ENCODE measurements at regions not wholly inside any gene's neighbourhood (a gene's known extent, or its start where the extent isn't known, plus 50 kb on each side); places are given as distances from the start of the nearest gene placed in this dataset.

DNA sequence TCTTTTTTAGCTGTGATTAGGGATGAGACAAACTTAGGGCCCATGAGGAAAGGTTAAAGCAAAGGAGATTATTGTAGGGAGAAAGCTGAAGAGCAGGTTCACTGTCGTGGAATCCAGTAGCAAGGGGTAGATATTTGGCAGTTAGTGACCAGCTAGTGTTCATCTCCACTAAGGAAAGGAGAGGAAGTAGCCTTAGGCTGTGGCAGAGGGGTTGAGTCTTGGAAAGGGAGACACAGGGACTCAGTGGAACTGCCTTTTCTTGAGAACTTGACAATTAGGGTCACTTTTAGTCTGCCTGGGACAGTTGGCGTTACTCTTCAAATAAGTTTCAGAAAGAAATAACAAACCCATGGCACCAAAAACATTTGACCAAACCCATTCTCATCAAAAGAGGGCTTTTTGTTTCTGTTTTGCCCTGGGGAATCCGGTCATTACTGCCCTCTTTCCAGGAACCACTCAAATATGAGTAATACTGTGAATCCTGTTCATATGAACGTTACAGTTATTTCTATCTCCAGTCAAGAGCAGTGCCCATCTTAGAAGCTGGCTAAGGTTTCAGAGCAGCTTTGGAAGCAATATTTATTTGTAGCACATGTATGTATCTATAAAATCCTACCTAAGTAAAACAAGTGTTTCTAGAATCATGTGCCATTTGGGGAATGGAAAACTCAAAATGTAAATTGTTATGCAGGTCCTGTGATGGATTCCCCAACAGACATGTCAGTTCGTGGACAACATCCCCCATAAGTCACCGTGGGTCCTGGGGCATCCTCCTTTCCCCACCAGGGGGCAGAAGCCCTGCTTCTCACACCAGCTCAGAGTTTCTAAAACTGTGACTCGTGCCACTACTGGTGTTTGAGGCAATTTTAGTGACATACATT is 77.3 kb upstream of the PHLPP1 start:
- H3K4me3 ChIP-seq (ENCODE audit: low read depth, low read length) = no peak overlapping the region
- DNase-seq (ENCODE audit: low read depth) = peak; percentile 79
- TF ChIP-seq, protein P1, sequence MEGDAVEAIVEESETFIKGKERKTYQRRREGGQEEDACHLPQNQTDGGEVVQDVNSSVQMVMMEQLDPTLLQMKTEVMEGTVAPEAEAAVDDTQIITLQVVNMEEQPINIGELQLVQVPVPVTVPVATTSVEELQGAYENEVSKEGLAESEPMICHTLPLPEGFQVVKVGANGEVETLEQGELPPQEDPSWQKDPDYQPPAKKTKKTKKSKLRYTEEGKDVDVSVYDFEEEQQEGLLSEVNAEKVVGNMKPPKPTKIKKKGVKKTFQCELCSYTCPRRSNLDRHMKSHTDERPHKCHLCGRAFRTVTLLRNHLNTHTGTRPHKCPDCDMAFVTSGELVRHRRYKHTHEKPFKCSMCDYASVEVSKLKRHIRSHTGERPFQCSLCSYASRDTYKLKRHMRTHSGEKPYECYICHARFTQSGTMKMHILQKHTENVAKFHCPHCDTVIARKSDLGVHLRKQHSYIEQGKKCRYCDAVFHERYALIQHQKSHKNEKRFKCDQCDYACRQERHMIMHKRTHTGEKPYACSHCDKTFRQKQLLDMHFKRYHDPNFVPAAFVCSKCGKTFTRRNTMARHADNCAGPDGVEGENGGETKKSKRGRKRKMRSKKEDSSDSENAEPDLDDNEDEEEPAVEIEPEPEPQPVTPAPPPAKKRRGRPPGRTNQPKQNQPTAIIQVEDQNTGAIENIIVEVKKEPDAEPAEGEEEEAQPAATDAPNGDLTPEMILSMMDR (IDR thresholded peaks at IDR 0.05; ENCODE audit: insufficient read depth, low read depth, low read length, missing control alignments) = peak; percentile 77

DNA sequence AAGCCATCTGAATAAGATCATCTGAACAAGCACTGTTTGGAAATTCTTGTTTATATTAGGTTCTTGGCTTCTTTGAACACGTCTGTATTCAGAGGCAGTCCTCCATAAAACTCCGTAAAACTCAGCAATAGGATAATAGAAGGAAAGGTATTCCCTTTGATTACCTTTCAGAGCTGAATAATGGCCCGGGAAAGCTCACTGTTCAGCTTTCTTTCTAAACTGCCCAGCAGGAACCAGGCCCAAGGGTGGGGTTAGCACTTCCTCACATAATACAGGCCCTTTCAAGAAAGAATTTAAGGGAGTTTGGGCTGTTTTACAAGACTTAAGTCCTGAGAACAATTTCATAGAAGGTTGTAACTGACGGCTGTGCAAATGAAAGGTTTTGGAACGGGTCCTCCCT is 72.2 kb upstream of the PHLPP1 start:
- TF ChIP-seq, protein P1 (IDR thresholded peaks at IDR 0.05; ENCODE audit: insufficient read depth, low read depth, low read length, missing control alignments) = no peak
- no peak overlapping the region for H3K4me3 ChIP-seq (ENCODE audit: low read depth, low read length)
- no peak for DNase-seq (ENCODE audit: low read depth)

DNA sequence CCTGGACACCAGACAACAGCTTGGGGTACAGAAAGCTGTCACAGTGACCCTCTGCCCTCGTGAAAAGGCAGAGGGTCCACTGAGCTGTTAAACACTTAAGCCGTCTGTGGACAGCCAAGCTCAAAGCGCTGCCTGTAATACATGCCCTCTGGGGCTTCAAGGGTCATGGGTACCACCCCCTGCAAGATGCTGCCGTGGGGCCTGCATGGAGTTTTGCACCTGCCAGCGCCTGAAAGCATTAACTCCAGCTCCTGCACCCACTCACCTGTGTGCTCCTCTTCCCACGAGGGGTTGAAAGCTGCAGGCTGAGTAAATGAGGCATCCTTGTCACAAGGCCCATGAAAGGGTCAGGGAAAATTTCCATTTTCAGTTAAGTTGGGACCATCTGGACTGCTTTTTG is 70.6 kb upstream of the PHLPP1 start:
- TF ChIP-seq, protein P1 (IDR thresholded peaks at IDR 0.05; ENCODE audit: insufficient read depth, low read depth, low read length, missing control alignments) = no peak
- DNase-seq (ENCODE audit: low read depth) = no peak
- H3K4me3 ChIP-seq (ENCODE audit: low read depth, low read length) = no peak overlapping the region

DNA sequence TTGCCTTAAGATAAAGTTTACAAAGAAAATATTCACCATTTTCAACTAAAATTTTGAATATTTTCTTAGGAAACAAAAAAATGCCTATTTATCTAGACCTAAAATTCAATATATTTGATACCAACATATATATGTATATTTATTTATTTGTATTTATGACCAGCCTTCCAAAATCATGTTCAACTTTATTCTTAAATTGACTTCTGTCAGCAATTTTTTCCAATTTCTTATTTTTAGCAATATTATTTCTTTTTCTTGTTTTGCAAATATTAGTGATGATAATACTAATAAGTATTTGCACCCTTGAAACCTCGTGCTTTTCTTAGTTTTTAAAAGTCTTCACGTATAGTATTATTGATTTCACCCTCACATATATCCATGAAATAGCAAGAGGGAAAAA is 68.2 kb upstream of the PHLPP1 start:
- H3K4me3 ChIP-seq (ENCODE audit: low read depth, low read length) = no peak overlapping the region
- TF ChIP-seq, protein P1 (IDR thresholded peaks at IDR 0.05; ENCODE audit: insufficient read depth, low read depth, low read length, missing control alignments) = no peak
- DNase-seq (ENCODE audit: low read depth) = no peak

DNA sequence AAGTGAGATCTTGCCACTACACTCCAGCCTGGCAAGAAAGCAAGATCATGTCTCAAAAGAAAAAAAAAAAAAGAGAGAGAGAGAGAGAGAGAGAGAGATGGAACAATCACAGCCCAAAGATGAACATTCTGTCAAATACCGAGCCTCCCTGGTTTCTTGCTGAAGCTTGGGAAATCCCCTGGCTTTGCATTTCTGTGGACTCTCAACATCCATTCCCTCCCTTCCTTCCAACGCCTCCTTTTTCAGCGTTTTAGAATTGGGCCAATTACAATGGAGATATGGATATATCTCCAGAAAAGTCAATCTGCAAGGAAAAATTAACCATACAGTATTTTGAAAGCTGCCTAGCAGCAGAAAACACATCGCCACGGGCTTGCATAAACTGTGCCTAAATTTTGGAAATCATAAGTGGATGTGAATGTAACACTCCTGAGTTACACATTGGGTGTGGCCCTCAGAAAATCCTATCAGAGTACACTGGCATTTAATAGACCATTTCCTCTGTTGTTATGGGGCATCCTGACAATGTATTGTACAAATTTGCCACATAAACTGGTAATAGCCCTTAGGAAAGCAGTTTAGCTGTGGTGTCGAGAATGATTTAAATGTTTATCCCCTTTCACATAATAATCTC is 67.2 kb upstream of the PHLPP1 start:
- H3K4me3 ChIP-seq (ENCODE audit: low read depth, low read length) = no peak overlapping the region

DNA sequence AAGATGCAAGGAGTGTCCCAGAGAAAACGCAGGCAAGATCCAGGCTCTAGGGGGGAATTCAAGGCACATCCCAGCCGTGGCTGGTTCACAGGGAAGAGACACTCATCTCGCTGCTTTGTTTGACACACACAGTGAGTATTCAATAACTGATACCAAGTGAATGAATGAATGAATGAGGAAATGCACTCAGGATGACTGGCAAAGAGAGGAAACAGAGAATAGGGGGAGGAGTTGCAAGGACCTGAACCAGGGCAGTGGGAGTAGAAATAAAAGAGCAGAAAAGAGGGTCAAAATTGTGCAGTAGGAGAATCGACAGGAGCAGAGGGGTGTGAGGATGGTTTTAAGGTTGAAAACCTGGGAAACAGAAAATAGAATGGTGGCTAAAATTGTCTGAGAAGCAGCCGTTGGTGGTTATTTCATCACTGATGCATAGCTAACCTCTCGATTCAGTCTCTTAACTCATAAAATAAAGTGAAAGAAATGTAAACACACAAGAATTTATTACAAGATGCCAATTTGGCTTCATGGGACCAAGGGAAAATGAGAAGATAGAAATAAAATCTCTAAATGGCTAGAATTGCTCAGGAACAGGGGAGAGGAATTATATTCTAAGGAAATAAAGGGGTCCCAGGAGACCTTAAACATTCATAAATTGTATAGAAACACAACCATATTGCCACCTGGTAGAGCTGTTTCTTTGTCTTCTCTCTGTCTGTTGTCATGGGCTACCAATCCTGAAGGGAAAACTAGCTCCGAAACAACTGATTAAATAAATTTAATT is 63.9 kb upstream of the PHLPP1 start:
- TF ChIP-seq, protein P1 (IDR thresholded peaks at IDR 0.05; ENCODE audit: insufficient read depth, low read depth, low read length, missing control alignments) = no peak
- H3K4me3 ChIP-seq (ENCODE audit: low read depth, low read length) = peak overlapping the region; percentile 46
- peak; percentile 42 for DNase-seq (ENCODE audit: low read depth)

More for the DNA sequence above, 67.2 kb upstream of the PHLPP1 start:
- TF ChIP-seq, protein P1 (IDR thresholded peaks at IDR 0.05; ENCODE audit: insufficient read depth, low read depth, low read length, missing control alignments) = no peak
- no peak for DNase-seq (ENCODE audit: low read depth)

DNA sequence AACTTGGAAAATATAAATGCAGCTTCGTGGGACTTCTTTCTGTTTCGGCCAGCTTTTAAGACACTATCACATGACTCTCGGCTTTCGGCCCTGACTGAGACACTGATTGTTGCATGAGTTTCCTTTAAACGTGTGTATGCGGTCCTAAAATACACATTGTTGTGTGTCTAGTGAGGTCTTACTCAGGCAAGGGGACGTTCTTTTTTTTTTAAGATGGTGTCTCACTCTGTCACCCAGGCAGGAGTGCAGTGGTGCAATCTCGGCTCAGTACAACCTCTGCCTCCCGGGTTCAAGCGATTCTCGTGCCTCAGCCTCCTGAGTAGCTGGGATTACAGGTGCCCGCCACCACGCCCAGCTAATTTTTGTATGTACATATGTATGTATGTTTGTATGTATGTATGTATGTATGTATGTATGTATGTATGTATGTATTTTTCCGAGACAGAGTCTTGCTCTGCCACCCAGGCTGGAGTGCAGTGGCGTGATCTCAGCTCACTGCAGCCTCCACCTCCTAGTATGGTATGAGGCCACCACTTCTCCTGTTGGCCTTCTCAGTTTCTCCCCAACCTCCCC is 63.2 kb upstream of the PHLPP1 start:
- peak; percentile 71 for DNase-seq (ENCODE audit: low read depth)
- H3K4me3 ChIP-seq (ENCODE audit: low read depth, low read length) = peak overlapping the region; percentile 46

Data from GM12865 (cell line).